ENCODE measurements at regions not wholly inside any gene's neighbourhood (a gene's known extent, or its start where the extent isn't known, plus 50 kb on each side); places are given as distances from the start of the nearest gene placed in this dataset.

DNA sequence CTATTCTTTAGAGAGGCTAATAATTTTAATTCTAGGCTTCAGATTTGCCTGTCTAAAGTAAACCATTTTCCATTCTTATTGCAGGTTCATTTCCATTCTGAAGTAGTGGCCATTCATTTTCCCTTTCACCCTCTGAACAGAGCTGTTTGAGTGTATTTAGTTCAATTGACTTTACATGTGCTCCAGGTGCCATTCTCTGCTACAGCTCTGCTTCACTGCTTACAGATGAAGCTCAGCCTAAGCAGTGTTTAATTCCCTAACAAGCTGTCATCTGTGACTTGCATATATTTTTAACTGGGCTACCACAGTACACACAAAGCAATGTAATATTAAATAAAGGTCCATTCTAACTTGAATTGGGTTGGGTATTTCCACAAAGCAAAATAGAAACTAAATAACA is 1031.6 kb downstream of the KCNT2 start:
- Histone ChIP-seq H3K27ac (no peak overlapping the region), H3K4me1 (no peaks in the 10 kb centered on the region), H3K9me3 (peaks cover 0 to 3% (median 0%) of the 10 kb centered on the region in 4 donors), H3K27me3 (no peaks in the 10 kb centered on the region), H3K4me3 (no peak overlapping the region), H3K36me3 (no peaks in the 10 kb centered on the region)
- TF ChIP-seq, protein P1, sequence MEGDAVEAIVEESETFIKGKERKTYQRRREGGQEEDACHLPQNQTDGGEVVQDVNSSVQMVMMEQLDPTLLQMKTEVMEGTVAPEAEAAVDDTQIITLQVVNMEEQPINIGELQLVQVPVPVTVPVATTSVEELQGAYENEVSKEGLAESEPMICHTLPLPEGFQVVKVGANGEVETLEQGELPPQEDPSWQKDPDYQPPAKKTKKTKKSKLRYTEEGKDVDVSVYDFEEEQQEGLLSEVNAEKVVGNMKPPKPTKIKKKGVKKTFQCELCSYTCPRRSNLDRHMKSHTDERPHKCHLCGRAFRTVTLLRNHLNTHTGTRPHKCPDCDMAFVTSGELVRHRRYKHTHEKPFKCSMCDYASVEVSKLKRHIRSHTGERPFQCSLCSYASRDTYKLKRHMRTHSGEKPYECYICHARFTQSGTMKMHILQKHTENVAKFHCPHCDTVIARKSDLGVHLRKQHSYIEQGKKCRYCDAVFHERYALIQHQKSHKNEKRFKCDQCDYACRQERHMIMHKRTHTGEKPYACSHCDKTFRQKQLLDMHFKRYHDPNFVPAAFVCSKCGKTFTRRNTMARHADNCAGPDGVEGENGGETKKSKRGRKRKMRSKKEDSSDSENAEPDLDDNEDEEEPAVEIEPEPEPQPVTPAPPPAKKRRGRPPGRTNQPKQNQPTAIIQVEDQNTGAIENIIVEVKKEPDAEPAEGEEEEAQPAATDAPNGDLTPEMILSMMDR (IDR thresholded peaks at IDR 0.05) = no peak
- no peak for TF ChIP-seq EP300 (IDR thresholded peaks at IDR 0.05)
- no peak for DNase-seq (ENCODE audit: low spot score in 2 of 2)

DNA sequence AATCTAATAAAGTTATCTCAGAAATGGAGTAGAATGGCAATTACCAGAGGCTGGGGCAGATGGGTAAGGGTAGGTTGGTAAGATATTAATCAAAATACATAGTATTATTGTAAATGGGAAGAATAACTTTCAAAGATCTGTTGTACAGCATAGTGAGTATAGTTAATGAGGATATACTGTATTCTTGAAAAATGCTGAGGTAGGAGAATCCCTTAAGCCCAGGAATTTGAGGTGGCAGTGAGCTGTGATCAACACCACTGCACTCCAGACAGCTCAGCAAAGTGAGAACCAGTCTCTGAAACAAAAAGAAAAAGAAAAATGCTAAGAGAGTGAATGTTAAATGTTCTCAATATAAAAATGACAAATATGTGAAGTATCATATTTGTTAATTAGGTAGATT is 1033.7 kb downstream of the KCNT2 start:
- H3K4me3 ChIP-seq = no peak overlapping the region

DNA sequence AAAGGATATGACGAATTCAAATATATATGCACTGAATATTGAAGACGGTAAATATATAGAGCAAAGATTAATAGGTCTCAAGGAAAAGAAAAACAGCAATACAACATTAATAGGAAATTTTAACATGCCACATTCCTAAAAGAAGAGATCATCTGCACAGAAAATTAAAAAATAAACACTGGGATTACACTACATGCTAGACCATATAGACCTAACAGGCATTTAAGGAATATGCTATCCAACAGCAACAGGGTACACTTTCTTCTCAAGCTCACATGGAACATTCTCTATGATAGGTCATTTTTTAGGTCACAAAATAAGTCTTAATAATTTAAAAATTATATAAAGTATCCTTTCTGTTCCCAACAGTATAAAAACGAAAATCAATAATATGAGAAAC is 1038.3 kb downstream of the KCNT2 start:
- Histone ChIP-seq H3K36me3 (no peaks in the 10 kb centered on the region), H3K4me1 (no peaks in the 10 kb centered on the region), H3K27ac (no peak overlapping the region), H3K9me3 (peaks cover 0 to 6% (median 0%) of the 10 kb centered on the region in 4 donors), H3K27me3 (no peaks in the 10 kb centered on the region), H3K4me3 (no peak overlapping the region)
- DNase-seq (ENCODE audit: low spot score in 2 of 2) = no peak
- WGBS, 2 donors = 77 to 80% methylated on average over 3 of the region's 3 CpGs
- no peak for TF ChIP-seq EP300 (IDR thresholded peaks at IDR 0.05)
- TF ChIP-seq, protein P1 (IDR thresholded peaks at IDR 0.05) = no peak
- TF ChIP-seq POLR2A (IDR thresholded peaks at IDR 0.05) = no peak

More for the DNA sequence above, 1033.7 kb downstream of the KCNT2 start:
- Histone ChIP-seq H3K36me3 (no peaks in the 10 kb centered on the region), H3K27me3 (no peaks in the 10 kb centered on the region), H3K27ac (no peak overlapping the region), H3K9me3 (peaks cover 0 to 3% (median 0%) of the 10 kb centered on the region in 4 donors), H3K4me1 (no peaks in the 10 kb centered on the region)
- DNase-seq (ENCODE audit: low spot score in 2 of 2) = no peak
- TF ChIP-seq POLR2A (IDR thresholded peaks at IDR 0.05) = no peak
- no peak for TF ChIP-seq EP300 (IDR thresholded peaks at IDR 0.05)
- TF ChIP-seq, protein P1 (IDR thresholded peaks at IDR 0.05) = no peak

DNA sequence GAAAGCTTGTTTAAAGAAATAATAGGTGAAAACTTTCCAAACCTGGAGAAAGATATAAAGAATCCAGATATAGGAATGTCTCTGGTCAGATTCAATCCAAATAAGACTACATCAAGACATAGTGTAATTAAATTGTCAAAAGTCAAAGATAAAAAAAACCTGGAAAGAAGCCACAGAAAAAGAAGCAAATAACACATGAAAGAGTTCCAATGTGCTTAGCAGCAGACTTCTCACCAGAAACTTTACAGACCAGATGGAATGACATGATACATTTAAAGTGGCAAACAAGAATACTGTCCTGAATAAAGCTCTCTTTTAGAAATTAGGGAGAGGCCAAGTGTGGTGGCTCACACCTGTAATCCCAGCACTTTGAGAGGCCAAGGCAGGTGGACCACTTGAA is 1039.9 kb downstream of the KCNT2 start:
- Histone ChIP-seq H3K4me3 (no peak overlapping the region), H3K4me1 (no peaks in the 10 kb centered on the region), H3K9me3 (peaks cover 0 to 6% (median 0%) of the 10 kb centered on the region in 4 donors), H3K27me3 (no peaks in the 10 kb centered on the region), H3K36me3 (no peaks in the 10 kb centered on the region), H3K27ac (no peak overlapping the region)
- DNase-seq (ENCODE audit: low spot score in 2 of 2) = no peak
- no peak for TF ChIP-seq POLR2A (IDR thresholded peaks at IDR 0.05)
- no peak for TF ChIP-seq EP300 (IDR thresholded peaks at IDR 0.05)
- TF ChIP-seq, protein P1 (IDR thresholded peaks at IDR 0.05) = no peak

DNA sequence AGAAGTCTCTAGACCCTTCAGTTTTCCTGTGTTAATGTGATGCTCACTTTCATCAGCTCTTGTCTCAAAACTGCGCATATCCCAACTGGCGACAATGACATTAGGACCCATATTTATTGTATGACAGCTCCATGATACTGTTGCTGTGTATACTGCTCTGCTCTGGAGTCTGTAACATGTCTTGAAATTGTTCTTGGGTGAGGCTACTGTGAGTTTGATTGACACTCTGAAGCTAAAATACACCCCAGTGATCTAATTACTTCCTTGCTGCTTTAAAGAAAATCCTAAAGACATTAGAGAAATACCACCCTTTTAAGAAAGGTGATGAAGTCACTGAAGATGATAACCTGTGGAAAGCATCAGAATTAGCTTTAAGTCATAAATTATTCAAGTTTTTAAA is 1046.2 kb downstream of the KCNT2 start:
- H3K36me3 ChIP-seq = no peaks in the 10 kb centered on the region
- TF ChIP-seq EP300 (IDR thresholded peaks at IDR 0.05) = no peak
- TF ChIP-seq, protein P1 (IDR thresholded peaks at IDR 0.05) = no peak
- DNase-seq (ENCODE audit: low spot score in 2 of 2) = no peak
- H3K4me3 ChIP-seq = no peak overlapping the region
- no peaks in the 10 kb centered on the region for H3K9me3 ChIP-seq
- H3K27ac ChIP-seq = no peak overlapping the region
- no peaks in the 10 kb centered on the region for H3K4me1 ChIP-seq
- WGBS, 2 donors = 88 to 96% methylated on average over 2 of the region's 2 CpGs
- no peaks in the 10 kb centered on the region for H3K27me3 ChIP-seq
